Stimulated activated CD4-positive, alpha-beta T cell treated with anti-CD3 and anti-CD28 coated beads, Interleukin-4, amount 100 ng/mL, for 48 hours (primary cell): ENCODE measurements at regions not wholly inside any gene's neighbourhood (a gene's known extent, or its start where the extent isn't known, plus 50 kb on each side); places are given as distances from the start of the nearest gene placed in this dataset.

ENCODE experiments used
- DNase-seq, 2 donors: peaks; one replicate each; pipeline ENCODE4 v3.0.0-alpha.2; 2020; ENCODE audit warnings: low read depth in 2 of 2

- no peak for DNase-seq
These were observed 300.6 kb upstream of the LMCD1 start for GRCh38 chr3:8200996-8201395.

- no peak for DNase-seq
These were observed 299.7 kb upstream of the LMCD1 start for GRCh38 chr3:8201886-8202285.

GRCh38 chr3:8204331-8204730 lies 297.3 kb upstream of the LMCD1 start:
- DNase-seq: no peak

- no peak for DNase-seq
These were observed 296.6 kb upstream of the LMCD1 start for GRCh38 chr3:8204853-8205650.

GRCh38 chr3:8205881-8206280 lies 295.7 kb upstream of the LMCD1 start:
- no peak for DNase-seq

GRCh38 chr3:8206971-8207617 lies 294.5 kb upstream of the LMCD1 start:
- DNase-seq: no peak

- DNase-seq: no peak
These were observed 290.7 kb upstream of the LMCD1 start for GRCh38 chr3:8210882-8211341.

GRCh38 chr3:8212794-8213193 lies 288.8 kb upstream of the LMCD1 start:
- no peak for DNase-seq

- no peak for DNase-seq
These were observed 288.3 kb upstream of the LMCD1 start for GRCh38 chr3:8213286-8213685.

- DNase-seq: no peak
These were observed 285.8 kb upstream of the LMCD1 start for GRCh38 chr3:8215821-8216220.

GRCh38 chr3:8218353-8218940 lies 283.2 kb upstream of the LMCD1 start:
- no peak for DNase-seq

GRCh38 chr3:8220291-8220690 lies 281.3 kb upstream of the LMCD1 start:
- DNase-seq: no peak

- no peak for DNase-seq
These were observed 277.9 kb upstream of the LMCD1 start for GRCh38 chr3:8223766-8224165.

- no peak for DNase-seq
These were observed 276.7 kb upstream of the LMCD1 start for GRCh38 chr3:8224941-8225340.

- DNase-seq: no peak
These were observed 267.7 kb upstream of the LMCD1 start for GRCh38 chr3:8233938-8234337.

- no peak for DNase-seq
These were observed 265.4 kb upstream of the LMCD1 start for GRCh38 chr3:8236264-8236663.

- DNase-seq: no peak
These were observed 263.7 kb upstream of the LMCD1 start for GRCh38 chr3:8237893-8238292.

GRCh38 chr3:8238432-8238831 lies 263.2 kb upstream of the LMCD1 start:
- DNase-seq: no peak

GRCh38 chr3:8239095-8239494 lies 262.5 kb upstream of the LMCD1 start:
- DNase-seq: no peak

GRCh38 chr3:8239718-8240695 lies 261.6 kb upstream of the LMCD1 start:
- peak; percentile 7 to 18 for DNase-seq

GRCh38 chr3:8246070-8246469 lies 255.6 kb upstream of the LMCD1 start:
- DNase-seq: no peak

GRCh38 chr3:8253201-8253600 lies 248.4 kb upstream of the LMCD1 start:
- DNase-seq: no peak
